ENCODE measurements at regions not wholly inside any gene's neighbourhood (a gene's known extent, or its start where the extent isn't known, plus 50 kb on each side); places are given as distances from the start of the nearest gene placed in this dataset.
"Not testable (repeated sequence)": the region's sequence is repeated elsewhere in the genome, so short reads cannot be mapped to it uniquely, and the experiment has no call there.

- TF ChIP-seq CTCF, POLR2A (IDR thresholded peaks at IDR 0.05): not testable (repeated sequence)
Measured at GRCh38 chr14:48149624-48150023, 474.2 kb upstream of the MDGA2 start.

Measured in adrenal gland (tissue), 5 donors.